NCI-H510A (cell line): ENCODE measurements at regions not wholly inside any gene's neighbourhood (a gene's known extent, or its start where the extent isn't known, plus 50 kb on each side); places are given as distances from the start of the nearest gene placed in this dataset.
"Not testable (repeated sequence)": the region's sequence is repeated elsewhere in the genome, so short reads cannot be mapped to it uniquely, and the experiment has no call there.

ENCODE experiments used
- DNase-seq: peaks from one replicate; lab custom pipeline; 2025; lab: John Stamatoyannopoulos, UW

DNA sequence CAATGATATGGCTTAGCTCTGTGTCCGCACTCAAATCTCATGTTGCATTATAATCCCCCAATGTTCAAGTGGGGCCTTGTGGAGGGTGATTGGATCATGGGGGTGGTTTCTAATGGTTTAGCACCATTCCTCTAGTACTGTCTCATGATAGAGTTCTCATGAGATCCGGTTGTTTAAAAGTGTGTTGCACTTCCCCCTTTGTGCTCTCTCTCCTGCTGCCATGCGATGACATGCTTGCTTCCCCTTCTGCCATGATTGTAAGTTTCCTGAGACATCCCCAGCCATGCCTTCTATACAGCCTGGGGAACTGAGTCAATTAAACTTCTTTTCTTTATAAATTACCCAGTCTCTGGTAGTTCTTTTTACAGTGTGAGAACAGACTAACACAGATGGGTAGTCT is 427.1 kb downstream of the CHSY3 start:
- no peak for DNase-seq

DNA sequence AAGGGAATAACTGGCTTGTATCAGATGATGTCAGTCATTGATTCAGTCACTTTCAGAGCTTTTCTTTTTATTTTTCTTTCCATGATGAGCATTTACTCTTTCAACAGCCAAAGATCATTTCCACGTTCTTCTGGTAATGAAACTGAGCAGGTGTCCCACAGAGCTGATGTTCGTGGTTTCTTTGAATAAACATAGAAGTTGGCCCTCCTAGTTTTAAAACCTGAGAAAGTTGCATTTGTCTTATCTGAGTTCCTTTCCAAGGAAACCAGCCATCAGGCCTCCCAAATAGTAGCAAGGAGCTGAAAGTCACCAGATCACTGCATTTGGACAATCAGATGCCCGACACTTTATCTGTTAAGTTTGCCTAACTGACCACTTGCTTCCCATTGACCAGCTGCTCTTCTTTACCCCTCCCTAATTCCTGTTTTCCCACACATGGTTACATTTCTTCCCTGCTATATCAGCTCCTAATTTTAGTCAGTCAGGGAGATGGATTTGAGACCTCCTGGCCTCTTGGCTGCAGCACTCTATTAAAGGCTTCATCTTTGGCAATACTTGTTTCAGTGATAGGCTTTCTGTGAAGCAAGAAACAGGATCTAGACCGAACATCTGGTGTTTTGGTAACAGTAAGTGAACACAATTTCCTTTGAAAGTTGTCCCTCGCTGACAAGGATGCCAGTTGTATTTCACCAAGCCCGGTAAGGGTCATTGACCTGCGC is 420.8 kb downstream of the CHSY3 start:
- no peak for DNase-seq

DNA sequence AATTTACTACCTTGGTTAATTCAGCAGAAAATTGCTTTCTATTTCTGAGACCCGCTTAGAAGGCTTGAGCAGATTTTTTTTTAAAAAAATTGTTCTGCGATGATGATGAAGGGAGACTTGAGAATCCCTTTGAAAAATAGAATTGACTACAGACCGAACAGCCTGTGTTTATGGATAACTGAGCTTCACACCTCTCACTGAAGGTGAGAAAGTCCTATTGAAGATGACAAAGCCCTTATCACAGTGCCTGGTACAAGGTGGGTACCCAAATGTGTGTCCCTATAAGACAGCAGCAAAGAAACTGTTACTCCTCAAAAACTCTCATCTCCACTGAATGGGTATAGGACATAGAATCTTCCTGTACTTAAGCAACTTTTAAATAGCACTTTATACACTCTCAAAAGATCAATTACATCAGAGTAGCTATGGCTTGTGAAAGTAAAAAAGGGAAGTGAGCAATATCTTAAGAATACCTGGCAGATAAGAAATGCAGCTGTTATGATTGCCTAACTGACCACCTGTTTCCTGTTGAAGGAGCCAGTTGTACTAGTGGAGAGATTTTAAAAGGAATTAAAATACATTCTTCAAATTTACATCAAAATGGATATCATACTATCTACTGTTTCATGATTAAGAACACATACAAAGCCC is 419.7 kb downstream of the CHSY3 start:
- no peak for DNase-seq

GRCh38 chr5:130321931-130322330 is 417.7 kb downstream of the CHSY3 start:
- DNase-seq: no peak

DNA sequence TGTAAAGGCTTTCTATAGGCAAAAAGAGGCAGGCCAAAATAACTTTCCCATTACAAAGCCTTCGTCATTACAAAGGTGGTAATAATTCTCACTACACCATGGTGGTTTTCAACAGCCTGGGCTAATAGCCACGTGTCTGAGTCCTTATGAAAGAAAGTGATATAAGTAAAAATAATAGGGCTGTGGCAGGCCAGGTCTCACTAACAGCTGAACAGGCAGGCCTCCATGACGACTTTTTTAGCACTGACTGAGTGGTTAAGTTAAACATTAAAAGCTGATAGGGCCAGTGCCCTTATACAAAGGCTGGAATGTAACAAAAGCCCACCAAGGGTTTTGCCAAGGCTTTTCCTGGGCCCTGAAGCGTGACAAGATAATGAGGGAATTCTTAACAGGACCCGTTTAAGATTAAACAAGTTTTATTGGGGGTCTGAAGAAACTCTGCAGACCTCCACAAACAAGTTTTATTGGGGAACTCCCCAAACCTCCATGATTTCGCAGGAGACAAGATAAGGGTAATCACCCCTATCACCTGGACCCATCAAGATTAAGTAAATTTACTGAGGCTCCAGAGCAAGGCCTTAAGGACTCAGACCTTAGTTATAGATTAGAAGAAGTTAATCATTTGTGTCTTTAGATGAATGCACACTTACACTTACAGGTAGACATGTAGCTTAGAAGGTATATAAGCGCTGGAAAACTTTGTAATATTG is 412.9 kb downstream of the CHSY3 start:
- DNase-seq: no peak

- DNase-seq: no peak
Measured at GRCh38 chr5:130295235-130295634, 391.0 kb downstream of the CHSY3 start.

GRCh38 chr5:130294798-130295197 is 390.5 kb downstream of the CHSY3 start:
- not testable (repeated sequence) for DNase-seq

DNA sequence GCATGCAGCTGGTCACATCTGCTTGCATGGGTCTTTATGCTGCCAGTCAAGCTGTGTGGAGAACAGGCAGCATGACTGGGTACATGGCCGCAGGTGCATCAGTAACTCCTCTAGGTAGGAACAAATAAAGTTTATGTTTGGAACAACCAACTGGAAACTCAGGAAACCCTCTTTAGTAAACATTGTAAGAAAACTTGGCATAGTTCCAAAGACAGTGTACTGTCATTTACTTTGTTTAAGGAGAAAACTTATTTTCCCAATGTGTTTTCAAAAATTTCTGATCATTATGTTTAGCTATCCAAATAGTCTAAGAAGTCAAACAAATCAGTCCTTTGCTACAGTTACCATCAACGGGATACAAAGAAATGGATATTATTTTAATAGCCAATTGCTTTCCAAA is 386.0 kb downstream of the CHSY3 start:
- no peak for DNase-seq

GRCh38 chr5:130289132-130290088 is 385.1 kb downstream of the CHSY3 start:
- DNase-seq: no peak

DNA sequence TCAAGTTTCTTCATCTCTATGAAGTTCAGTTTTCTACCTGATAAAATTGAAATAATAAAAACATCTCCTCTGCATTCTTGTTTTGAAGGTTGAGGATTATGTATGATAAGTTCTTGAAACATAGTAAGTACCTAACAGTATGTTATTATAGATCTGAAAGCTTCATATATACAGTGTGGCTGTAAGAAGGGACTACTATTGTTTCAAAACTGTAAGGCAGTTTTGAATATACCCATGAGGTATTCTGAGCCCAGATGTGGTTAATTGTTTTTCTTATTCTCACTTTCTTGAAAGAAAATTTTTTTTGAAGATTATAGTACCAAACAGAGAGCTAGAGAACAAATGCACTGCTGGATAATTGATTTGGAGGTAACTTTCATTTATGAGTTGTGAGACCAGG is 383.2 kb downstream of the CHSY3 start:
- DNase-seq: no peak

DNA sequence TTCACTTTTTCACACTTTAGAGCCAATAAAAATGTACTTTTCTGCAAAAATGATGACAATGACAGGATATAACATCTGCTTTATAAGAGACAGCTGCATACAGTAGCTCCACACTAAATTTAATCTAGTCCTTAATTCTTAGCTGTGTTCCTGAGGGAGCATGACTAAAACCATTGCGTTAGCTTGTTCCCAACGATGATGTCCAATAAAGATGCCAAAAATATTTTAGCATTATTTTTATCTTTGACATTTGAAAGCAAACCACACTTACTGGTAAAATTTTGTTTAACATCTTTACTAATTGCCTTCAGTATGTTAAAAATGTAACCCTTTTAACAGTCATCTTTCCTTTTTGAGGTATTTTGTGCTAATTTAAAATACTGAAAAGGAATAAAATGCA is 382.7 kb downstream of the CHSY3 start:
- no peak for DNase-seq

- DNase-seq: no peak
Measured at GRCh38 chr5:130282049-130282448, 377.8 kb downstream of the CHSY3 start.

- no peak for DNase-seq
Measured at GRCh38 chr5:130280528-130281217, 376.4 kb downstream of the CHSY3 start.

GRCh38 chr5:130279386-130279785 is 375.1 kb downstream of the CHSY3 start:
- DNase-seq: no peak

- DNase-seq: no peak
Measured at GRCh38 chr5:130278136-130278535, 373.9 kb downstream of the CHSY3 start.

DNA sequence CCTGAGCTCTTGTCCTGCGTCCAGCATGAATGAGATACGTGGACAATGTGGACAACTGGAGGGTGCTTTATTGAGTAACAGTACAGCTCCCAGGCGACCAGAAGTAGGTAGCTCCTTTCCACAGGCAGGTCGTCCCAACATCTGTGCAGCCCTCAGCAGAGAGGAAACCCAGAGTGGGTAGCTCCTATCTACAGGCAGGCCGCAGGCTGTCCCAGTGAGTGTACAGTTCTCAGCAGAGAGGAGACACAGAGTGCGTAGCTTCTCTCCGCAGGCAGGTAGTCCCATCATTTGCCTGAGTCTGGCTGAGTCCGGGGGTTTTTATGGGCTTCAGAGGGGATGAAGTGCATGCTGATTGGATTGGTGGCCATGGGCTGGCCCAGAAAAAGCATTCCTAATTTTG is 373.3 kb downstream of the CHSY3 start:
- DNase-seq: no peak

- DNase-seq: no peak
Measured at GRCh38 chr5:130277002-130277401, 372.7 kb downstream of the CHSY3 start.

DNA sequence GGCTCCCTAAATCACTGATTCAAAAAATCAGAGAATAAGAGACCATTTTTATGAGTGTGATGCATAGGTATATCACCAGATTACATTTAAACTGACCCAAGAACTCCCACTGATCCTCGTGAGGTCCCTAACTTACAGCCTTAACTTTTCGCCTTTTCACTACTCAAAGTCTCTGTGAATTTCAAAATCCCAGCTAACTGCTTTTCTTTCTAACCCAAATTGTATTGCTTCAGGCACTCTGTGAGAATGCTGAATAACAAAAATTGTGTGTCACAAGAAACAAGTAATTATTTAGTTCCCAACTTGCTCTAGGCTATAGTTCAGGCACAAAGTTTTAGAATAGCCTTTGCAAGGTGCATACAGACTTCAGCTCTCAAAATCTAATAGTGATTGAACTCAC is 368.6 kb downstream of the CHSY3 start:
- DNase-seq: no peak

DNA sequence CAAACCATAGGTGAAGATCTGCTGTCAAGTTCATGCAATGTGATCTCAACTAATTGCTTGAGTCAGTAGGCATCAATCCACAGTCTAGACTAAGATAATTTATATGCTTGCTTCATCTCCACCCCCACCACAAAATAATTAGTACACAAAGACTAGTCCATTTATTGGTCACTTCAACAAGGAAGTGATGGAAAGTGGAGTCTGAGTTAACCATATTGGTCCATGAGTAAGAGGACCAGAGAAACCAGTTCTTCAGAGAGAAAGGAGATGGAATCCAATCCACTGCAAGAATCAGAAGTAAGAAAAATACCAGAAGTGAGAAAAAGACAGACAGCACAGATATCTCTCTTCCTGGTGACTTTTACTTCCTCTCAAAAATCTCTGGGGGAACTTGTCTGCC is 366.5 kb downstream of the CHSY3 start:
- DNase-seq: no peak

GRCh38 chr5:130268489-130268888 is 364.2 kb downstream of the CHSY3 start:
- DNase-seq: no peak

GRCh38 chr5:130267926-130268325 is 363.7 kb downstream of the CHSY3 start:
- no peak for DNase-seq

DNA sequence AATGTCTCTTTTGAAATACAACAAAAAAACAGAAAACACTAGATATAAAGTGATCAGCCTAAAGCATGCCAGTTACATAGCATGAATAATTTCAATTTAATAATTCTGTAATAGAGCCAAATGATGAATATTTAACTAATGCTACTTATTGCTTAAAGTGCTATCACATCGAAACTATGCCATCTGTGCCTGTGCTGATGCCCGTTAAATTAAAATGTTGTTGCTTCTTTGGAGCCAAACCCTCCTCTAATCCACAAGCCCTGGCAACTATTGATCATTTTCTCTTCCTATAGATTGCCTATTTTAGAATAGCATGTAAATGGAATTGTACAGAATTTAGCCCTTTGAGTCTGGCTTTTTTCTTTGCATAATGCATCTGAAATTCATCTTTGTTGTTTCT is 356.2 kb downstream of the CHSY3 start:
- no peak for DNase-seq
